ENCODE measurements at regions not wholly inside any gene's neighbourhood (a gene's known extent, or its start where the extent isn't known, plus 50 kb on each side); places are given as distances from the start of the nearest gene placed in this dataset.
"Not testable (repeated sequence)": the region's sequence is repeated elsewhere in the genome, so short reads cannot be mapped to it uniquely, and the experiment has no call there.

DNA sequence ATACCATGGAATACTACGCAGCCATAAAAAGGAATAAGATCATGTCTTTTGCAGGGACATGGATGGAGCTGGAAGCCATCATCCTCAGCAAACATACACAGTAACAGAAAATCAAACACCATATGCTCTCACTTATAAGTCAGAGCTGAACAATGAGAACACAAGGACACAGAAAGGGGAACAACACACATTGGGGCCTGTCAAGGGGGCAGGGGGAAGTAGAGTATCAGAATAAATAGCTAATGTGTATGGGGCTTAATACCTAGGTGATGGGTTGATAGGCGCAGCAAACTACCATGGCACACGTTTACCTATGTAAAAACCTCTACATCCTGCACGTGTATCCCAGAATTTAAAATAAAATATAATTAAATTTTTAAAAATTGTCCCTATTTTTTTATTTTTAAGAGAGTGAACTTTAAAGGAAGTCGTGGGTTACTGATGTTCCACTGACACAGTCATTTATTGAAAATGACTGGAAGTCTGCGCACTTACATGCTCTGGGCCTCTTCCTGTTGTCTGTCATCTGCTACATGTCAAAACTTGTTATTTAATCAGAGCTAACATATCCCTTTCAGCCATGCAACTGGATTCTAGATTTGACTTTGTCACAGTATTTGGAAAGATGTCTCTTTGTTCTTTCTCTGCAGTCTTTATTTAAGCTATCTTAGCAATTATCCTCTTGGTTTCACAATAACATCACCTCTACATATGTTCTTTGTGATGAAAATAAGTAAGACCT lies 73.7 kb upstream of the ABCB5 start:
- TF ChIP-seq ZBTB48 (tag by site-specific recombination; IDR thresholded peaks at IDR 0.05) (no peak), ZNF146 (tag by site-specific recombination; IDR thresholded peaks at IDR 0.05) (0 out of 2 replicates have a peak, but pooled peaks have one; percentile 16)
- Histone ChIP-seq H3K27ac (ENCODE audit: extremely low read depth, low read depth, low read length) (no peak overlapping the region), H3K4me1 (ENCODE audit: control insufficient read depth, insufficient read depth, low read length) (no peaks in the 10 kb centered on the region), H3K9me3 (ENCODE audit: control insufficient read depth, insufficient read depth, low read depth, low read length) (no peaks in the 10 kb centered on the region), H3K36me3 (ENCODE audit: control insufficient read depth in 2 of 2, insufficient read depth in 1 of 2, low read length in 2 of 2) (no peaks in the 10 kb centered on the region), H3K4me3 (ENCODE audit: low read depth, low read length) (no peak overlapping the region)
- CTCF ChIA-PET: interaction anchor here (0.5 to 0.9 kb wide), 3 partner anchors 16 to 300 kb away, joined by 3 read pairs; no protein-coding TSS in a partner anchor
- POLR2A ChIA-PET: no interaction called here

DNA sequence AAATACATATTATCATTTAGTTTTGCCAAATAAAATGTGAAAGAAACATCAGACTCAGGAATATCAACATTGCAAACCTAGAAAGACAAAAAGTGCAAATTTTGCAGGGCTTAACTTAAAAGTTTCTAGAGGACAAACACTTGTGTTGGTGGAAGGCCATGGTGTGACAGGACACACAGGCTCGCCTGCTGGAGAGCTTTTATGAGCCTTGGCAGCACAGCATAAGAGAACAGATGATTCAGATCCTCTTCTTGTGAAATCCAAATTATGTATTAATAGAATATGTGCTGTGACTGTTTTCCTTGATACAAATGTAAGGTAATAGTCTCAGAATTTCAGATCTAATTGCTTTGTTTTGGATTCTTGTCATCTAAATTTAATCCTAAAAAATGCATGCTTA lies 72.9 kb upstream of the ABCB5 start:
- H3K4me3 ChIP-seq (ENCODE audit: low read depth, low read length): no peak overlapping the region
- no peaks in the 10 kb centered on the region for H3K36me3 ChIP-seq (ENCODE audit: control insufficient read depth in 2 of 2, insufficient read depth in 1 of 2, low read length in 2 of 2)
- no peaks in the 10 kb centered on the region for H3K9me3 ChIP-seq (ENCODE audit: control insufficient read depth, insufficient read depth, low read depth, low read length)
- no peak for TF ChIP-seq GLIS1 (tag by site-specific recombination; IDR thresholded peaks at IDR 0.05)
- TF ChIP-seq KLF1 (tag by site-specific recombination; IDR thresholded peaks at IDR 0.05): no peak
- no peak for TF ChIP-seq BCL6B (tag by site-specific recombination; IDR thresholded peaks at IDR 0.05)
- no peaks in the 10 kb centered on the region for H3K4me1 ChIP-seq (ENCODE audit: control insufficient read depth, insufficient read depth, low read length)
- POLR2A ChIA-PET: no interaction called here
- CTCF ChIA-PET: interaction anchor here (0.9 kb wide), 1 partner anchor 17 kb away, joined by 3 read pairs; no protein-coding TSS in a partner anchor
- no peak overlapping the region for H3K27ac ChIP-seq (ENCODE audit: extremely low read depth, low read depth, low read length)

- H3K36me3 ChIP-seq (ENCODE audit: control insufficient read depth in 2 of 2, insufficient read depth in 1 of 2, low read length in 2 of 2): no peaks in the 10 kb centered on the region
- H3K4me1 ChIP-seq (ENCODE audit: control insufficient read depth, insufficient read depth, low read length): no peaks in the 10 kb centered on the region
- TF ChIP-seq ZNF19 (tag by site-specific recombination; IDR thresholded peaks at IDR 0.05; ENCODE audit: low read depth) (no peak), KLF7 (tag by site-specific recombination; IDR thresholded peaks at IDR 0.05; ENCODE audit: borderline replicate concordance) (no peak)
- TF ChIP-seq, protein P1, sequence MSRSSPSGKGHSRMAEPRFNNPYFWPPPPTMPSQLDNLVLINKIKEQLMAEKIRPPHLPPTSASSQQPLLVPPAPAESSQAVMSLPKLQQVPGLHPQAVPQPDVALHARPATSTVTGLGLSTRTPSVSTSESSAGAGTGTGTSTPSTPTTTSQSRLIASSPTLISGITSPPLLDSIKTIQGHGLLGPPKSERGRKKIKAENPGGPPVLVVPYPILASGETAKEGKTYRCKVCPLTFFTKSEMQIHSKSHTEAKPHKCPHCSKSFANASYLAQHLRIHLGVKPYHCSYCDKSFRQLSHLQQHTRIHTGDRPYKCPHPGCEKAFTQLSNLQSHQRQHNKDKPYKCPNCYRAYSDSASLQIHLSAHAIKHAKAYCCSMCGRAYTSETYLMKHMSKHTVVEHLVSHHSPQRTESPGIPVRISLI (tag by site-specific recombination; IDR thresholded peaks at IDR 0.05): no peak
- H3K4me3 ChIP-seq (ENCODE audit: low read depth, low read length): no peak overlapping the region
- CTCF ChIA-PET: no interaction called here
- no peaks in the 10 kb centered on the region for H3K9me3 ChIP-seq (ENCODE audit: control insufficient read depth, insufficient read depth, low read depth, low read length)
- POLR2A ChIA-PET: no interaction called here
- H3K27ac ChIP-seq (ENCODE audit: extremely low read depth, low read depth, low read length): no peak overlapping the region
Observed at GRCh38 chr7:20543500-20543899, 72.0 kb upstream of the ABCB5 start.

- Histone ChIP-seq H3K4me3 (ENCODE audit: low read depth, low read length) (no peak overlapping the region), H3K27ac (ENCODE audit: extremely low read depth, low read depth, low read length) (no peak overlapping the region), H3K4me1 (ENCODE audit: control insufficient read depth, insufficient read depth, low read length) (no peaks in the 10 kb centered on the region), H3K36me3 (ENCODE audit: control insufficient read depth in 2 of 2, insufficient read depth in 1 of 2, low read length in 2 of 2) (no peaks in the 10 kb centered on the region), H3K9me3 (ENCODE audit: control insufficient read depth, insufficient read depth, low read depth, low read length) (no peaks in the 10 kb centered on the region)
- CTCF ChIA-PET: interaction anchor here (1.0 kb wide), 1 partner anchor 53 kb away, joined by 4 read pairs; no protein-coding TSS in a partner anchor
- POLR2A ChIA-PET: no interaction called here
- no peak for TF ChIP-seq KLF10 (tag by site-specific recombination; IDR thresholded peaks at IDR 0.05)
- no peak for TF ChIP-seq ZFP69B (tag by site-specific recombination; IDR thresholded peaks at IDR 0.05)
- no peak for TF ChIP-seq FEZF1 (tag by site-specific recombination; IDR thresholded peaks at IDR 0.05)
- TF ChIP-seq, protein P1 (tag by site-specific recombination; IDR thresholded peaks at IDR 0.05): no peak
- TF ChIP-seq ZNF596 (tag by site-specific recombination; IDR thresholded peaks at IDR 0.05): no peak
- no peak for TF ChIP-seq ZNF639 (tag by site-specific recombination; IDR thresholded peaks at IDR 0.05)
- no peak for TF ChIP-seq BCL11B (tag by site-specific recombination; IDR thresholded peaks at IDR 0.05; ENCODE audit: low read depth)
- TF ChIP-seq, protein P2, sequence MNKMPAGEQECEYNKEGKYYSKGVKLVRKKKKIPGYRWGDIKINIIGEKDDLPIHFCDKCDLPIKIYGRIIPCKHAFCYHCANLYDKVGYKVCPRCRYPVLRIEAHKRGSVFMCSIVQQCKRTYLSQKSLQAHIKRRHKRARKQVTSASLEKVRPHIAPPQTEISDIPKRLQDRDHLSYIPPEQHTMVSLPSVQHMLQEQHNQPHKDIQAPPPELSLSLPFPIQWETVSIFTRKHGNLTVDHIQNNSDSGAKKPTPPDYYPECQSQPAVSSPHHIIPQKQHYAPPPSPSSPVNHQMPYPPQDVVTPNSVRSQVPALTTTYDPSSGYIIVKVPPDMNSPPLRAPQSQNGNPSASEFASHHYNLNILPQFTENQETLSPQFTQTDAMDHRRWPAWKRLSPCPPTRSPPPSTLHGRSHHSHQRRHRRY (tag by site-specific recombination; IDR thresholded peaks at IDR 0.05): no peak
Observed at GRCh38 chr7:20545016-20545415, 70.5 kb upstream of the ABCB5 start.

DNA sequence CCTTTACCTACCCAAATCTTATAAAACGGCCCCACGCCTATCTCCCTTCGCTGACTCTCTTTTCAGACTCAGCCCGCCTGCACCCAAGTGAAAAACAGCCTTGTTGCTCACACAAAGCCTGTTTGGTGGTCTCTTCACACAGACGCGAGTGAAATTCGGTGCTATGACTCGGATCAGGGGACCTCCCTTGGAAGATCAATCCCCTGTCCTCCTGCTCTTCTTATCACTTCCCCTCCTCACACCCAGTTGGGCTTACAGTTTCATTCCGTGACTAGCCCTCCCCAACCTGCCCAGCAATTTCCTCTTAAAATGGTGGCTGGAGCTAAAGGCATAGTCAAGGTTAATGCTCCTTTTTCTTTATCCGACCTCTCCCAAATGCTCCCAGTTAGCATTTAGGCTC lies 68.5 kb upstream of the ABCB5 start:
- POLR2A ChIA-PET; H3K9me3 ChIP-seq (ENCODE audit: control insufficient read depth, insufficient read depth, low read depth, low read length); CTCF ChIA-PET; H3K4me3 ChIP-seq (ENCODE audit: low read depth, low read length); H3K36me3 ChIP-seq (ENCODE audit: control insufficient read depth in 2 of 2, insufficient read depth in 1 of 2, low read length in 2 of 2); H3K4me1 ChIP-seq (ENCODE audit: control insufficient read depth, insufficient read depth, low read length); H3K27ac ChIP-seq (ENCODE audit: extremely low read depth, low read depth, low read length): not testable (repeated sequence)
